ENCODE measurements at regions not wholly inside any gene's neighbourhood (a gene's known extent, or its start where the extent isn't known, plus 50 kb on each side); places are given as distances from the start of the nearest gene placed in this dataset.
"Not testable (repeated sequence)": the region's sequence is repeated elsewhere in the genome, so short reads cannot be mapped to it uniquely, and the experiment has no call there.

DNA sequence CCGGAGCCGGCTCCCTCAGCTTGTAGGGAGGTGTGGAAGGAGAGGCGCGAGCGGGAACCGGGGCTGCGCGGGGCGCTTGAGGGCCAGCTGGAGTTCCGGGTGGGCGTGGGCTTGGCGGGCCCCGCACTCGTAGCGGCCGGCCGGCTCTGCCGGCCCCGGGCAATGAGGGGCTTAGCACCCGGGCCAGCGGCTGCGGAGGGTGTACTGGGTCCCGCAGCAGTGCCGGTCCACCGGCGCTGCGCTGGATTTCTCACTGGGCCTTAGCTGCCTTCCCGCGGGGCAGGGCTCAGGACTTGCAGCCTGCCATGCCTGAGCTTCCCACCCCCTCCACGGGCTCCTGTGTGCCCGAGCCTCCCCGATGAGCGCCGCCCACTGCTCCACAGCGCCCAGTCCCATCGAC, 404.3 kb downstream of the ZBBX start:
- DNase-seq, H3K4me3 Mint-ChIP-seq, ATAC-seq, H3K4me1 Mint-ChIP-seq, H3K27me3 Mint-ChIP-seq, H3K27ac Mint-ChIP-seq, H3K9me3 Mint-ChIP-seq: not testable (repeated sequence)

DNA sequence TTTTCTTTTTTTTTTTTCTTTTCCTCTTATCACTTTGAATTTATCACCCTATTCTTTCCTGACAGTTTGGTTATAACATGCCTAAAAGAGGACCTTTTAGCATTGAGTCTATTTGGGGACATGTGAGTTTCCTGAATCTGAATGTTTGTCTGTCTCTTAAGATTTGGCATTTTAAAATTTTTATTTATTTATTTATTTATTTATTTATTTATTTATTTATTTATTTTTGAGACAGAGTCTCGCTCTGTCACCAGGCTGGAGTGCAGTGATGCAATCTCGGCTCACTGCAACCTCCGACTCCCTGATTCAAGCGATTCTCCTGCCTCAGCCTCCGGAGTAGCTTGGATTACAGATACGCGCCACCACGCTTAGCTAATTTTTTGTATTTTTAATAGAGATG, 412.4 kb downstream of the ZBBX start:
- H3K27ac Mint-ChIP-seq, DNase-seq, ATAC-seq, H3K27me3 Mint-ChIP-seq, H3K4me1 Mint-ChIP-seq, H3K4me3 Mint-ChIP-seq: not testable (repeated sequence)
- H3K9me3 Mint-ChIP-seq, result peaks cover 7 to 16% of the 10 kb centered on the region in 2 donors

DNA sequence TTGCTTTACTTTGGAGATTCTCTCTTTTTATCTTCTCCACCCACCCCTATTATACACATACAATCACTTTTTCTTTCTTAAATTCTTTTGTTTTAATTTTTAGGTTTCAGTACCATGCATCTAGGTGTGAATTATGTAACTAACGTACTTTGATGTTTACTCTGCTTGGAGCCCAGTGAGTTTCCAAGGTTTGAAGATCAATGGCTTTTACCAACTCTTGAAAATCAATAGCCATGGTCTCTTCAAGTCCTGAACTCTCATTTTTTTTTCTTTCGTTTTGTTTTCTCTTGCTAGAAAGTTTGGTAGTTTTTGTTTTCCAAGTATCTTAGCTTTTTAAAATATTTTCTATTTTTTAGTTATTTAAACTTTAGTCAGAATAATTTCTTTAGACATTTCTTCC, 417.2 kb downstream of the ZBBX start:
- ATAC-seq, result no peak
- Mint-ChIP-seq H3K9me3 (peaks cover 0 to 5% of the 10 kb centered on the region in 2 donors), H3K4me1 (no peaks in the 10 kb centered on the region), H3K27ac (no peak overlapping the region), H3K4me3 (no peak overlapping the region), H3K27me3 (no peaks in the 10 kb centered on the region)
- no peak for DNase-seq

DNA sequence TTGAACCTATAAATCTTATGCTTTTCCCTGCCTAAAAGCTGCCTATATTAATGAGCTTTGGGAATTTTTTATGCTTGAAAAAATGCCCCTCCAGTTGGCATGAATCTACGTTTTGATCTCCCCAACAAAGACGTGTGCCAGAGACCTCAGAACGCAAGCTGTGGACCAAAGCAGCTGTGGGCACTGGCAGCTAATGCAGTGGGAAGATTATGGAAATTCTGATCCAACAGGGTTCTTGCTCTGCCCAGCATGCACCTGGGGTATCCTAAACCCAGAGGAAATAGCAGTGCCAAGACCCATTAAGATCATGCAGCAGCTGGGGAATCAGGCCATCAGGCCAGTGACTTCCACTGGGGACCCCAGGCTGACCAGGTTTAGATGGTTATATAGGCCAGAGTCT, 423.0 kb downstream of the ZBBX start:
- ATAC-seq (no peak), DNase-seq (no peak)
- Mint-ChIP-seq H3K27me3 (no peaks in the 10 kb centered on the region), H3K4me1 (no peaks in the 10 kb centered on the region), H3K27ac (no peak overlapping the region), H3K9me3 (peaks cover 14 to 30% of the 10 kb centered on the region in 2 donors), H3K4me3 (no peak overlapping the region)

DNA sequence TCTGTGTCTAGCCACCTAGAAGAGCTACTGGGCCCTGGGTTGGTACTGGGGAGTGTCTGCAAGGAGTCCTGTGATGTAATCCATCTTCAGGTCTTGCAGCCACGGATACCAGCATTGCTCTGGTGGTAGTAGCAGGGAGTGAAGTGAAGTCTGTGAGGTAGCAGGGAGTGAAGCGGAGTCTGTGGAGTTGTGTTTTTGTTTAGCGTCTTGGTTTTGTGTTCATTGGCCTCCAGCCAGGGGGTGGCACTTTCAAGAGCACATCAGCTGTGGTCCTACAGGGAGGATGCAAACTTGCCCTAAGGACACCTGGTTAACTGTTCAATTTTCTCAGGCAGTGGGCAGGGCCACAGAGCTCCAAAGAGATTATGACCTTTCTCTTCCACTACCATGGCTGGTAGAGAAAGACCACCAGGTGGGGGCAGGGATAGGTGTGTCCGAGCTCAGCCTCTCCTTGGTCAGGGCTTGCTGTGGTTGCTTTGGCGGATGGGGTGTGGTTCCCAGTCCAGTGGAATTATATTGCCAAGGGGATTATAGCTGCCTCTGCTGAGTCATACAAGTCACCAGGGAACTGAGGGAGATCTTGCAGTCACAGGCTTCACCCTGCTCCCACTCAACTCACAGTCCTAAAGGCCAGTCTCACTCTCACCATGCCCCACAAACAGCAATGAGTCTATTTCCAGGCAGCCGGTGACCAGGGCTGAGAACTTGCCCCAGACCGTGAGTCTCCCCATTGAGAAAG, 424.7 kb downstream of the ZBBX start:
- ATAC-seq (no peak), DNase-seq (no peak)
- no peaks in the 10 kb centered on the region for H3K27me3 Mint-ChIP-seq
- H3K9me3 Mint-ChIP-seq, result peaks cover 19 to 39% of the 10 kb centered on the region in 2 donors
- no peaks in the 10 kb centered on the region for H3K4me1 Mint-ChIP-seq
- no peak overlapping the region for H3K27ac Mint-ChIP-seq
- H3K4me3 Mint-ChIP-seq, result no peak overlapping the region

DNA sequence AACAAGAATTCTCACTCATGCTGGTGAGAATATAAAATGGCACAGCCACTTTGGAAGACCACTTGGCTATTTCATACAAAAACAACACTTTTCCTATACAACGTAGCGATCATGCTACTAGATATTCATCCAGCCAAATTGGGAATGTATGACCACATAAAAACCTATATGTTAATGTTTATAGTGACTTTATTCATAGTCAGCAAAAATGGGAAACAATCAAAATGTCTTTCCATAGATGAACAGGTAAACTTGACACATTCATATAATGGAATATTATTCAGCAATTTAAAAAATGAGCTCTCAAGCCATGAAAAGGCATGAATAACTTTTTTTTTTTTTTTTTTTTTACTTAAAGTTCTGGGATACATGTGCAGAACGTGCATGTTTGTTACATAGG, 445.2 kb downstream of the ZBBX start:
- no peak overlapping the region for H3K4me3 Mint-ChIP-seq
- H3K9me3 Mint-ChIP-seq, result no peaks in the 10 kb centered on the region
- no peak overlapping the region for H3K27ac Mint-ChIP-seq
- no peaks in the 10 kb centered on the region for H3K4me1 Mint-ChIP-seq
- no peak for DNase-seq
- ATAC-seq, result no peak
- no peaks in the 10 kb centered on the region for H3K27me3 Mint-ChIP-seq

DNA sequence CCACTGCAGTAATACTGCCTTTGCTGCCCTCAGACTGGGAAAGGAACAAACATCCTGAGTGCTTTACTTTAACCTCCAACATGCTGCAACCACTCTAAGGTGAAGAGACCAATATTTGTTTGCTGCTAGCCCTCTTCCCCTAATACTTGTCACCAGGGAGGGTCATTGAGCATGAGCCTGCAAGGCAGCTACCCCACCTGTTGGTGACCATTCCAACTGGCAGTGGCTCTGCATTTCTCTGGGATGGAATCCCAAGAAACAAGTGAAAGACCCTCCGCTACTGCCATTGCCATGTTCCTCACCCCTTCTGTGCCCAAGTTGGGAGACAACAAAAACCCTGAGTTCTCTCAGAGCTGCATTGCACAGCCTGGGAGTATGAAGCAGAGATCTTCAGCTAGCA, 462.7 kb downstream of the ZBBX start:
- Mint-ChIP-seq H3K4me3 (no peak overlapping the region), H3K9me3 (peaks cover 3 to 41% of the 10 kb centered on the region in 2 donors), H3K4me1 (no peaks in the 10 kb centered on the region), H3K27me3 (no peaks in the 10 kb centered on the region), H3K27ac (no peak overlapping the region)
- DNase-seq, result no peak
- ATAC-seq, result no peak

DNA sequence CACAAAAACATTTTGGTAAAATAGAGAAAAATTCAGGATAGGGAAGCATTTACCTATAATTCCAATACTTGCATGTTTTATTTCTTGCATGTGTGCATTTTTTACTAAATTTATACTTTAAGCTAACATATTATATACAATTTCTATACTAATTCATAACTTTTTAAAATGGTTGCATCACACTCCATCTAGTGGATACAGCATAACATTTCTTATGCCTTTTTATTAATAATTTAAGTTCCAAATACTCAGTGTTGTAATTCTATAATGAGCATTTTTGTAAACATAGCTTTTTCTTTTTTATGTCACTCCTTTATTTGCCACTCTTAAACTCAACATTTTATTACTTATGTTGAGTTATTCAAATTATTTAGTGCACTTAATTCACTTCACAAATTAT, 477.7 kb downstream of the ZBBX start:
- no peak overlapping the region for H3K27ac Mint-ChIP-seq
- no peak overlapping the region for H3K4me3 Mint-ChIP-seq
- no peak for DNase-seq
- peaks cover 14 to 38% of the 10 kb centered on the region in 2 donors for H3K9me3 Mint-ChIP-seq
- no peaks in the 10 kb centered on the region for H3K4me1 Mint-ChIP-seq
- H3K27me3 Mint-ChIP-seq, result no peaks in the 10 kb centered on the region
- ATAC-seq, result no peak

DNA sequence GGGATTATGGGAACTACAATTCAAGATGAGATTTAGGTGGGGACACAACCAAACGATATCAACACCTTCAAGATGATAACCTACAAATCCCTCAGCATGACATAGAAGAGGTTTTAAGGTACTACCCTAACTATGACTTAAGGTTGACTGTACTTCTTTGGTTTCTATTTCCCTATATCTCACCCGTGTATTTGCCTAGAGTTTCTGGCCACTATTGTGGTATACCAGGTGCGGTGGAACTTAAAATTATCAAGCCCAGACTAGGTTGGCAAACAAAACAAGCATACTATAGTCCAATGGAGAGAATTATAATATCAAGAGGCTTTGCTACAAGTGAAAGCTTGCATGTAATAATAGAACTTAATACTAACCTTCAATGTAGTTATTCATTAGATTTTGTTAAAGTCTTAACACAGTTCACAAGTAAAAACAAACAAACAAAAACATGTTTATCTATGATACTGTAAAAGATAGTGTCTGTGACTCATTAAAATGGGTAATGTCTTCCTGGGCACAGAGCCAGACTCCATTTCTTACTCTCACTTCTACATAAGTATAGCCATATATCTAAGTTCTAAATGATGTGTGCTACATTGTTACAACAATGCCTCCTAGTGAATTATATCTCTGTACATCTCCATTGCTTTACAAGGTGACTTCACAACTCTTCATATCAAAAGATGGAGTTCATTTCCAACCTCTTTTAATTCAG, 479.1 kb downstream of the ZBBX start:
- ATAC-seq (no peak), DNase-seq (no peak)
- Mint-ChIP-seq H3K27me3 (no peaks in the 10 kb centered on the region), H3K9me3 (peaks cover 7 to 26% of the 10 kb centered on the region in 2 donors), H3K27ac (no peak overlapping the region), H3K4me1 (no peaks in the 10 kb centered on the region), H3K4me3 (no peak overlapping the region)

DNA sequence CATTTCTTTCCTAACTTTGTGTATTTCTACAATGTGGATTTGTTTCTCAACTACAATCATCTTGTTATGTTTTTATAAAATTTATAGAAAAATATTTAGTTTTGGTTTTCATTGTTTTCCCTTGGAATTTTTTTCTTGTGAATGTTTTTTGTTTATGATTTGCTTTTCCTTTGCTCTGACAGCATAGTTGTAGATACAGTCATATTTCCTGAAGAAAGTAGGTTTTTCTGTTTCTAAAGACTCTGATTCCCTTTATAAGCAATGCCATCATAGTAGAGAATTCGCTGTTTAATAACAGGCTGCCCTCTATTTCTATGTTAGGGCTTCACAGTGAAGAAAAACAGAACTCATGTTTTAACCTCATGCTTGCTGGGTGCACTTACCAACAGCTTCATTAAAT, 482.3 kb downstream of the ZBBX start:
- no peaks in the 10 kb centered on the region for H3K27me3 Mint-ChIP-seq
- H3K9me3 Mint-ChIP-seq, result peaks cover 0 to 12% of the 10 kb centered on the region in 2 donors
- no peak overlapping the region for H3K27ac Mint-ChIP-seq
- H3K4me3 Mint-ChIP-seq, result no peak overlapping the region
- H3K4me1 Mint-ChIP-seq, result no peaks in the 10 kb centered on the region
- no peak for ATAC-seq
- DNase-seq, result no peak

DNA sequence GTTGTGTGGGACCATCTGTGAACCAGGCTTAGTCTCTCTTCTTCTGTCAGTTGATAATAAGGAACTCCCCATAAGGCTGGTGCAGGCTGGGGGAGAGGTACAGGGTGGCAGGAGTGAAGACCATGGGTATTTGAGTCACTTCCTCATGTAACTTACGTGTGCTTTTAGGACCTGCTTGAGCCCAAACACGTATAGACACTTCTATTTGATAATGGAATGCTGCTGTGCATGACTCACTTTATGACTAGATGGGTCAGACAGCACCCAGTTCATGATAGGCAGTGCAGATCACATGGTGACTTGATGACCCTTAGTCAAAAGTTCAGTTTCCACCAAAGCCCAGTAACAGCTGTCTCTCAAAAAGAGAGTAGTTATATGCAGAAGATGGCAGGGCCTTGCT, 490.9 kb downstream of the ZBBX start:
- no peaks in the 10 kb centered on the region for H3K9me3 Mint-ChIP-seq
- DNase-seq, result no peak
- H3K4me3 Mint-ChIP-seq, result no peak overlapping the region
- ATAC-seq, result no peak
- H3K27ac Mint-ChIP-seq, result no peak overlapping the region
- H3K4me1 Mint-ChIP-seq, result no peaks in the 10 kb centered on the region
- no peaks in the 10 kb centered on the region for H3K27me3 Mint-ChIP-seq

DNA sequence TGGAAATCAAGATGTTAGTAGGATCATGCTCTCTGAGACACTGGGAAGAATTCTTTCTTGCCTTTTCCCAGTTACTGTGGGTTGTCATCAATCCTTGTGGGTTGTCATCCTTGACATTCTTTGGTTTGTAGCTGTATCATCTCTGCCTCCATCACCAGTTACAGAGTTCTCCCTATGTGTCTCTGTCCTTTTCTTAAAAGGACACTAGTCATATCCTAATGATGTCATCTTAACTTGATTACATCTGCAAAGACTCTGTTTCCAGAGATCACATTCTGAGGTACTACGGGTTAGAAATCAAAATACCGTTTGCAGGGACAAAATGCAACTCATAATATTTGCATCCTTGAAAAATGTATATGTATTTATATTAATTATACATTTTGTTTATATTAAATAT, 500.4 kb downstream of the ZBBX start:
- no peaks in the 10 kb centered on the region for H3K27me3 Mint-ChIP-seq
- no peak for ATAC-seq
- no peaks in the 10 kb centered on the region for H3K4me1 Mint-ChIP-seq
- H3K4me3 Mint-ChIP-seq, result no peak overlapping the region
- H3K27ac Mint-ChIP-seq, result no peak overlapping the region
- no peaks in the 10 kb centered on the region for H3K9me3 Mint-ChIP-seq
- DNase-seq, result no peak

DNA sequence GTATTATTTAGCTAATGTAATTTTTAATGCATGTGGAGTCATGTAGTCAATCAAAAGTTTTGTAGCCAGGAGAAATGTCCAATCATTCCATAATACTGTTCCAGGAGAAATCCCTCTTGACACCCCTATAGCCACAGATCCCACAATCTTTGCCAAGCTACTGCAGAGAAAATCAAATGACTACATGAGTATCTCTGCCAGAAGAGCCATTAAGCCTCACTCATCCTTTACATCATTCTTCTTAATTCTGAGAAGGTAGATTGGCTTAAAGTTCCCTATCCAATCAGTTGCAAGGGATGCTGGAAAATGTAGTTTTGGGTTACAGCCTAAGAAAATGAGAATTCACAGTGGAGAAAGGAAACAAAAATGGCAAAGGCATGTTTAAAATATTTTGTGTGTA, 502.1 kb downstream of the ZBBX start:
- Mint-ChIP-seq H3K4me3 (no peak overlapping the region), H3K27ac (no peak overlapping the region), H3K9me3 (peaks cover 0 to 8% of the 10 kb centered on the region in 2 donors), H3K27me3 (no peaks in the 10 kb centered on the region), H3K4me1 (no peaks in the 10 kb centered on the region)
- ATAC-seq (no peak), DNase-seq (no peak)

DNA sequence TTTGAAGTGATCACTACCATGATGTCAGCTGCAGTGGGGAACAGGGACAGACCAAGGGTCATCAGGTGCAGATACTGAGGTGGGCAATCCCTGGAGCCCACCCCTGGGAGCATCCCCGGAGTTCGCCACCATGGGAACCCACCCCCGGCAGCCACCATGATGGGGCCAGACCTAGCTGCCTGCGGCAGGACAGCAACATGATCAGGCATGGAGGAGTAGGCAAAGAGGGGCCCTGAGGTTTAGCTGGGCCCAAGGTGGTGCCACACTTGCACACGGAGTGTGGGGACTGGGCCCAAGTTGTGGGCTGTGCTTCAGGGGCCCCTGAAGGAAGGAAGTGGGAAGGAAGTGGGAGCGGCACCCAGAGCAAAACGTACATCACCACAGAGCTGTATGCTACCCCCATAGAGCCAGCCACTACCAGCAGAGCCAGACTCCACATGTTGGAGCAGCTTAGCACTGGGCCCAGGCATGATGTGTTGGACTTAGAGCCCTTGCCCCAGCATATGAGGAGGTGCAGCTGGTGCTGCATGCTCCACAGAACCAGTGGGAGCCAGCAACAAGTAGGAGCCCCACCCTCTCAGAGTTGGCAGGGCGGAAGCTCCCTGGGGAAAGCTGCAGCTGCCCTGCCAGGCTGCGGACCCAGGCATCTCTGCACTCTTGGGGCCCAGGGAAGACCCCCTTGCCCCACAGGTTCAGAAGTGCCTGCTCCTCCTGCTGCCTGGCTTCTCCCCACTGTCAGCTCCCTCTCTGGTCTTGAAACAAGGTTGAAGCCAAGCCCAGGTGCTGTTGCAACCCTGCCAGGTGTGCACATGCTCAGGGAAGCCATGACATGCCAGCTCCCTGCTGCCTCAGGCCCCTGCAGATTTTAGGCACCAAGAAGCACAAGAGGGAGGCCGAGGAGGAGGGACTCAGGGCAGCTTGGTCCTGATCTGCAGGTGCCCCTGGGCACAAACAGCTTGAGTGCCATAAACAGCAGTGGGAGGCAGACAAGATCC, 515.3 kb downstream of the ZBBX start:
- no peak overlapping the region for H3K4me3 Mint-ChIP-seq
- ATAC-seq, result no peak
- peaks cover 7 to 9% of the 10 kb centered on the region in 2 donors for H3K9me3 Mint-ChIP-seq
- no peak for DNase-seq
- H3K27me3 Mint-ChIP-seq, result no peaks in the 10 kb centered on the region
- no peaks in the 10 kb centered on the region for H3K4me1 Mint-ChIP-seq
- no peak overlapping the region for H3K27ac Mint-ChIP-seq

DNA sequence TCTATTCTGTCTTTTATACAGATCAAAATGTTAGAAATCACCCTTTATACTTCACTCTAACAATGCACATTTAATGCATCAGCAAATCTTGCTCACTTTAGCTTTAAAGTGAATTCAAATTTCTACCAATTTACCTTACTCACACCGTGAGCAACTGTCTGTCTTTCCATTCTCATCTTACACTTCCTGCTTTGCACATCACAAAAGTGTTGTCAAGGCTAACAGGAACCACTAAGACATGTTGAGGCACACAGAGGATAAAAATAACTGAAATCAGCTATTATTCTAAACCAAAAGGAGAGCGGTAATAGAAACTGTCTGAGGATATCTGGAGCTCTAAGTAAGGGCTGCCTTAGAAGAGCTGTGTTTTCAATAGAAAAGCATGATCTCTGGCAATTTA, 519.9 kb downstream of the ZBBX start:
- H3K9me3 Mint-ChIP-seq, result no peaks in the 10 kb centered on the region
- DNase-seq, result no peak
- no peak for ATAC-seq
- no peak overlapping the region for H3K27ac Mint-ChIP-seq
- H3K4me3 Mint-ChIP-seq, result no peak overlapping the region
- H3K4me1 Mint-ChIP-seq, result no peaks in the 10 kb centered on the region
- H3K27me3 Mint-ChIP-seq, result no peaks in the 10 kb centered on the region

DNA sequence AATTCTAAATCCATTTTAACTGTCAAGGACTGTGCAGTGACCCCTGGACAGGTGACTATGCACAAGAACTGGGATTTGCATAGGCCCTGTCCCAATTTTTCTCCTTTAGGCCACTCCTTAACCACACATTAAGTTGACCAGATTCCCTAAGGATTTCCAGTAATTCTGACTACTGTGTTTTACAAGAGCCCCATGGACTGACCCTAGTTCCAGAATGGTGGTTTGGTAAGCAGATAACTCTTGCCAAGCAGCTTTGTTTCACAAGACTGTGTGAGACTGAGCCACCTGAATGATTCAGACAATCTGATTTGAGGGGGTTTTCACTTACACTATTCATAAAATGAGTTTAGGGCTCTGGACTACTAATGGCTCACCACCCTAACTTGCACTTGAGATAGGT, 535.8 kb downstream of the ZBBX start:
- H3K27me3 Mint-ChIP-seq, result no peaks in the 10 kb centered on the region
- DNase-seq (no peak), ATAC-seq (no peak)
- peaks cover 13 to 24% of the 10 kb centered on the region in 2 donors for H3K9me3 Mint-ChIP-seq
- no peak overlapping the region for H3K4me3 Mint-ChIP-seq
- H3K4me1 Mint-ChIP-seq, result no peaks in the 10 kb centered on the region
- no peak overlapping the region for H3K27ac Mint-ChIP-seq

All from stimulated activated naive CD8-positive, alpha-beta T cell treated with anti-CD3 and anti-CD28 coated beads, Interleukin-15, amount 100 ng/mL, for 72 hours (primary cell).